Neural progenitor cell (in vitro differentiated cells): ENCODE measurements at regions not wholly inside any gene's neighbourhood (a gene's known extent, or its start where the extent isn't known, plus 50 kb on each side); places are given as distances from the start of the nearest gene placed in this dataset.

ENCODE experiments used
- EZH2 ChIP-seq: fragments of 200-600 bp; sonication (generic); IDR thresholded peaks from 2 replicates; pipeline ENCODE4 v1.6.1; 2017; ENCODE audit warnings: antibody characterized with exemption, mild to moderate bottlenecking, moderate library complexity
- TF ChIP-seq, protein P1 (sequence below): fragments of 200-600 bp; sonication (generic); IDR thresholded peaks from 2 replicates; pipeline ENCODE4 v1.5.1; 2017; ENCODE audit warnings: antibody characterized with exemption, mild to moderate bottlenecking

DNA sequence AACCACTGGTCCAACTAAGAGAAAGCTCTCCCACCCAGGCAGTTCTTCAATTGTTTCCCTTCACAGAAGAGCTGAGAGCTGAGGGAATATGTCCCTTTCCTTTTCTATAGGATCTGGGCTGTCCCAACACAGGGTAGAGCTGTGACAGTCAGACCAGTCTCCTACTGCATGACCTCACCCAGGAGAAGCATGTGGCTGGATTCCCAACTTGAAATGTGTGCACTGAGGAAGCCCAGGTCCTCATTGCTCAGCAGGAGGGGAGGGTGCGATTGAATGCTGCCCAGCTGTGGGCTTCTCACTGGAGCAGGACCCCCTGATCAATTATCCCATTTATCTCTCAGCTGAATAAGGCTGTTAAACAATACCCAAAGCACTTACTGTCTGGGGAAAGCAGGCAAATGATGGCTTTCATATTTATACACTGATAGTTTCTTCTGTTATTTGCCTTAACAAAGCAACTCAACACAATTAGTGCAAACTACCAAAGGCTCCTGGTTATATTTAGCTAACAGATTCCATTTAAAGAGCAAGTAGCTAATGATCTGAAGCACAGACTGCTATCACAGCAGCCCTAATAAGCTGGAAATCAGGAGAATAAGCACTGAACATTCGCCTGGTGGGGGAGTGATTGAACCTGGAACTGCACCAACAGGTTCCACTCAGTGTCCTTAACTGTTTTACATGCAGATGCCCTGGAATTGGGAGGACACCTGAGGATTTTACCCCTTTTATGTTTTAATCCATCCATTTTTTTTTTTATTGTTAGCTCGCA is 508.8 kb downstream of the CCSER2 start:
- TF ChIP-seq, protein P1, sequence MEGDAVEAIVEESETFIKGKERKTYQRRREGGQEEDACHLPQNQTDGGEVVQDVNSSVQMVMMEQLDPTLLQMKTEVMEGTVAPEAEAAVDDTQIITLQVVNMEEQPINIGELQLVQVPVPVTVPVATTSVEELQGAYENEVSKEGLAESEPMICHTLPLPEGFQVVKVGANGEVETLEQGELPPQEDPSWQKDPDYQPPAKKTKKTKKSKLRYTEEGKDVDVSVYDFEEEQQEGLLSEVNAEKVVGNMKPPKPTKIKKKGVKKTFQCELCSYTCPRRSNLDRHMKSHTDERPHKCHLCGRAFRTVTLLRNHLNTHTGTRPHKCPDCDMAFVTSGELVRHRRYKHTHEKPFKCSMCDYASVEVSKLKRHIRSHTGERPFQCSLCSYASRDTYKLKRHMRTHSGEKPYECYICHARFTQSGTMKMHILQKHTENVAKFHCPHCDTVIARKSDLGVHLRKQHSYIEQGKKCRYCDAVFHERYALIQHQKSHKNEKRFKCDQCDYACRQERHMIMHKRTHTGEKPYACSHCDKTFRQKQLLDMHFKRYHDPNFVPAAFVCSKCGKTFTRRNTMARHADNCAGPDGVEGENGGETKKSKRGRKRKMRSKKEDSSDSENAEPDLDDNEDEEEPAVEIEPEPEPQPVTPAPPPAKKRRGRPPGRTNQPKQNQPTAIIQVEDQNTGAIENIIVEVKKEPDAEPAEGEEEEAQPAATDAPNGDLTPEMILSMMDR: no peak
- TF ChIP-seq EZH2: no peak
